Smooth muscle cell (in vitro differentiated cells): ENCODE measurements at regions not wholly inside any gene's neighbourhood (a gene's known extent, or its start where the extent isn't known, plus 50 kb on each side); places are given as distances from the start of the nearest gene placed in this dataset.

Experiments
- DNase-seq: peaks from one replicate; lab custom pipeline; 2025; ENCODE audit not compliant: unreplicated experiment; lab: John Stamatoyannopoulos, UW
- H2AFZ ChIP-seq: fragments of 200-600 bp; sonication (generic); 2 replicates; pipeline ENCODE4 v1.6.0; 2016; ENCODE audit warnings: antibody characterized with exemption, low read depth, mild to moderate bottlenecking
- H3F3A ChIP-seq: fragments of 200-600 bp; sonication (generic); 2 replicates; pipeline ENCODE4 v1.6.0; 2017; ENCODE audit warnings: antibody characterized with exemption, low read depth
- H3K27ac ChIP-seq: fragments of 200-600 bp; sonication (generic); 2 replicates; pipeline ENCODE4 v1.5.1; 2016; ENCODE audit warnings: low read depth, mild to moderate bottlenecking
- H3K27me3 ChIP-seq: fragments of 200-600 bp; sonication (generic); 2 replicates; pipeline ENCODE4 v1.6.1; 2016; ENCODE audit warnings: low read depth, mild to moderate bottlenecking
- H3K36me3 ChIP-seq: fragments of 200-600 bp; sonication (generic); 2 replicates; pipeline ENCODE4 v1.5.1; 2016; ENCODE audit warnings: low read depth
- H3K4me1 ChIP-seq: fragments of 200-600 bp; sonication (generic); 2 replicates; pipeline ENCODE4 v1.5.1; 2016; ENCODE audit warnings: low read depth
- H3K4me2 ChIP-seq: fragments of 200-600 bp; sonication (generic); 2 replicates; pipeline ENCODE4 v1.6.0; 2016; ENCODE audit warnings: mild to moderate bottlenecking
- H3K4me3 ChIP-seq: fragments of 200-600 bp; sonication (generic); 2 replicates; pipeline ENCODE4 v1.5.1; 2016; ENCODE audit warnings: mild to moderate bottlenecking
- H3K79me2 ChIP-seq: fragments of 200-600 bp; sonication (generic); 2 replicates; pipeline ENCODE4 v1.6.0; 2016; ENCODE audit warnings: low read depth, mild to moderate bottlenecking
- H3K9ac ChIP-seq: fragments of 200-600 bp; sonication (generic); 2 replicates; pipeline ENCODE4 v1.6.0; 2016; ENCODE audit warnings: low read depth
- H3K9me3 ChIP-seq: fragments of 200-600 bp; sonication (generic); replicated peaks from 2 replicates; pipeline ENCODE4 v1.5.1; 2016; ENCODE audit warnings: low read depth
- H4K20me1 ChIP-seq: fragments of 200-600 bp; sonication (generic); 2 replicates; pipeline ENCODE4 v1.6.0; 2016; ENCODE audit warnings: low read depth
- WGBS: methylation state at CpG from one replicate; pipeline ENCODE4 v1.1.7; 2016; ENCODE audit warnings: low lambda C conversion rate; 5-methylcytosine and 5-hydroxymethylcytosine counted together
- TF ChIP-seq, protein P1 (sequence below): fragments of 200-600 bp; sonication (generic); IDR thresholded peaks from 2 replicates; pipeline ENCODE4 v1.5.1; 2017; ENCODE audit warnings: borderline replicate concordance, mild to moderate bottlenecking, antibody characterized with exemption; ENCODE audit not compliant: insufficient read depth, poor library complexity, severe bottlenecking

GRCh38 chr6:140537834-140538705 is 1163.6 kb upstream of the CITED2 start:
- peaks cover 21% of the 10 kb centered on the region for H3K4me1 ChIP-seq
- DNase-seq = no peak
- H2AFZ ChIP-seq = peak overlapping the region; percentile 26
- TF ChIP-seq, protein P1, sequence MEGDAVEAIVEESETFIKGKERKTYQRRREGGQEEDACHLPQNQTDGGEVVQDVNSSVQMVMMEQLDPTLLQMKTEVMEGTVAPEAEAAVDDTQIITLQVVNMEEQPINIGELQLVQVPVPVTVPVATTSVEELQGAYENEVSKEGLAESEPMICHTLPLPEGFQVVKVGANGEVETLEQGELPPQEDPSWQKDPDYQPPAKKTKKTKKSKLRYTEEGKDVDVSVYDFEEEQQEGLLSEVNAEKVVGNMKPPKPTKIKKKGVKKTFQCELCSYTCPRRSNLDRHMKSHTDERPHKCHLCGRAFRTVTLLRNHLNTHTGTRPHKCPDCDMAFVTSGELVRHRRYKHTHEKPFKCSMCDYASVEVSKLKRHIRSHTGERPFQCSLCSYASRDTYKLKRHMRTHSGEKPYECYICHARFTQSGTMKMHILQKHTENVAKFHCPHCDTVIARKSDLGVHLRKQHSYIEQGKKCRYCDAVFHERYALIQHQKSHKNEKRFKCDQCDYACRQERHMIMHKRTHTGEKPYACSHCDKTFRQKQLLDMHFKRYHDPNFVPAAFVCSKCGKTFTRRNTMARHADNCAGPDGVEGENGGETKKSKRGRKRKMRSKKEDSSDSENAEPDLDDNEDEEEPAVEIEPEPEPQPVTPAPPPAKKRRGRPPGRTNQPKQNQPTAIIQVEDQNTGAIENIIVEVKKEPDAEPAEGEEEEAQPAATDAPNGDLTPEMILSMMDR = no peak
- WGBS = 19% methylated on average over 8 of the region's 8 CpGs
- no peaks in the 10 kb centered on the region for H3K36me3 ChIP-seq
- peak overlapping the region; percentile 75 for H3K4me2 ChIP-seq
- peak overlapping the region; percentile 64 for H3K9ac ChIP-seq
- peak overlapping the region; percentile 91 for H3K27ac ChIP-seq
- no peaks in the 10 kb centered on the region for H4K20me1 ChIP-seq
- no peaks in the 10 kb centered on the region for H3K79me2 ChIP-seq
- peaks cover 4% of the 10 kb centered on the region for H3K9me3 ChIP-seq
- no peaks in the 10 kb centered on the region for H3K27me3 ChIP-seq
- H3F3A ChIP-seq = peaks cover 9% of the 10 kb centered on the region
- H3K4me3 ChIP-seq = peak overlapping the region; percentile 19

- Histone ChIP-seq H3K27ac (peak overlapping the region; percentile 91), H4K20me1 (no peaks in the 10 kb centered on the region), H3K27me3 (no peaks in the 10 kb centered on the region), H2AFZ (peak overlapping the region; percentile 26), H3K9ac (peak overlapping the region; percentile 64), H3K36me3 (no peaks in the 10 kb centered on the region), H3K79me2 (no peaks in the 10 kb centered on the region), H3F3A (peaks cover 9% of the 10 kb centered on the region), H3K4me1 (peaks cover 21% of the 10 kb centered on the region), H3K4me3 (peak overlapping the region; percentile 19), H3K9me3 (peaks cover 4% of the 10 kb centered on the region), H3K4me2 (peak overlapping the region; percentile 75)
- DNase-seq = no peak
- TF ChIP-seq, protein P1 = no peak
- 30% methylated on average over 3 of the region's 3 CpGs for WGBS
These were observed 1162.8 kb upstream of the CITED2 start for GRCh38 chr6:140537211-140537610.

GRCh38 chr6:140535511-140535910 is 1161.1 kb upstream of the CITED2 start:
- Histone ChIP-seq H2AFZ (no peak overlapping the region), H3K79me2 (no peaks in the 10 kb centered on the region), H4K20me1 (no peaks in the 10 kb centered on the region), H3K9me3 (peaks cover 4% of the 10 kb centered on the region), H3K4me1 (peaks cover 16% of the 10 kb centered on the region), H3K9ac (no peak overlapping the region), H3F3A (peaks cover 9% of the 10 kb centered on the region), H3K4me2 (no peak overlapping the region), H3K27me3 (no peaks in the 10 kb centered on the region), H3K4me3 (no peak overlapping the region), H3K27ac (no peak overlapping the region), H3K36me3 (no peaks in the 10 kb centered on the region)
- no peak for DNase-seq
- TF ChIP-seq, protein P1 = no peak
- 96% methylated on average over 1 of the region's 1 CpG for WGBS

DNA sequence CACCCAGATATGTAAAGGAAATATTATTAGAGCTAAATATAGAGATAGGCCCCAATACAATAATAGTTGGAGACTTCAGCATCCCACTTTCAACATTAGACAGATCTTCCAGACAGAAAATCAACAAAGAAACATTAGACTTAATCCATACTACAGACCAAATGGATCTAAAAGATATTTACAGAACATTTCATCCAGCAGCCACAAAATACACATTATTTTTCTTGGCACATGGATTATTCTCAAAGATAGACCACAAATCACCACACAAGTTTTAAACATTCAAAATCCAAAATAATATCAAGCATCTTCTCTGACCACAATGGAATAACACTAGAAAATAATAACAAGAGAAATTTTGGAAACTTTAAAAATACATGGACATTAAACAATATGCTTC is 1159.1 kb upstream of the CITED2 start:
- Histone ChIP-seq H4K20me1 (no peaks in the 10 kb centered on the region), H3K36me3 (no peaks in the 10 kb centered on the region), H3K27me3 (no peaks in the 10 kb centered on the region), H3K27ac (no peak overlapping the region), H3K4me3 (no peak overlapping the region), H3K4me1 (peaks cover 14% of the 10 kb centered on the region), H3K79me2 (no peaks in the 10 kb centered on the region), H3K9ac (no peak overlapping the region), H3F3A (peaks cover 6% of the 10 kb centered on the region), H3K9me3 (peaks cover 4% of the 10 kb centered on the region), H2AFZ (no peak overlapping the region), H3K4me2 (no peak overlapping the region)
- no peak for DNase-seq
- TF ChIP-seq, protein P1 = no peak
